Neural cell (in vitro differentiated cells): ENCODE measurements at regions not wholly inside any gene's neighbourhood (a gene's known extent, or its start where the extent isn't known, plus 50 kb on each side); places are given as distances from the start of the nearest gene placed in this dataset.

Experiments used
- MXI1 ChIP-seq: fragments of 450-650 bp; conservative IDR thresholded peaks from 2 replicates; pipeline ENCODE4 v1.6.1; 2014; ENCODE audit warnings: antibody characterized with exemption, mild to moderate bottlenecking; ENCODE audit not compliant: poor library complexity, severe bottlenecking
- POLR2AphosphoS5 ChIP-seq: IDR thresholded peaks from 2 replicates; pipeline ENCODE4 v1.6.1; 2012
- TF ChIP-seq, protein P1 (sequence below): fragments of 450-650 bp; IDR thresholded peaks from 2 replicates; pipeline ENCODE4 v1.5.1; 2014; ENCODE audit warnings: antibody characterized with exemption, mild to moderate bottlenecking, moderate library complexity; ENCODE audit not compliant: poor library complexity, severe bottlenecking
- TF ChIP-seq, protein P2 (sequence below): IDR thresholded peaks from 2 replicates; pipeline ENCODE4 v1.6.1; 2012; ENCODE audit warnings: borderline replicate concordance

DNA sequence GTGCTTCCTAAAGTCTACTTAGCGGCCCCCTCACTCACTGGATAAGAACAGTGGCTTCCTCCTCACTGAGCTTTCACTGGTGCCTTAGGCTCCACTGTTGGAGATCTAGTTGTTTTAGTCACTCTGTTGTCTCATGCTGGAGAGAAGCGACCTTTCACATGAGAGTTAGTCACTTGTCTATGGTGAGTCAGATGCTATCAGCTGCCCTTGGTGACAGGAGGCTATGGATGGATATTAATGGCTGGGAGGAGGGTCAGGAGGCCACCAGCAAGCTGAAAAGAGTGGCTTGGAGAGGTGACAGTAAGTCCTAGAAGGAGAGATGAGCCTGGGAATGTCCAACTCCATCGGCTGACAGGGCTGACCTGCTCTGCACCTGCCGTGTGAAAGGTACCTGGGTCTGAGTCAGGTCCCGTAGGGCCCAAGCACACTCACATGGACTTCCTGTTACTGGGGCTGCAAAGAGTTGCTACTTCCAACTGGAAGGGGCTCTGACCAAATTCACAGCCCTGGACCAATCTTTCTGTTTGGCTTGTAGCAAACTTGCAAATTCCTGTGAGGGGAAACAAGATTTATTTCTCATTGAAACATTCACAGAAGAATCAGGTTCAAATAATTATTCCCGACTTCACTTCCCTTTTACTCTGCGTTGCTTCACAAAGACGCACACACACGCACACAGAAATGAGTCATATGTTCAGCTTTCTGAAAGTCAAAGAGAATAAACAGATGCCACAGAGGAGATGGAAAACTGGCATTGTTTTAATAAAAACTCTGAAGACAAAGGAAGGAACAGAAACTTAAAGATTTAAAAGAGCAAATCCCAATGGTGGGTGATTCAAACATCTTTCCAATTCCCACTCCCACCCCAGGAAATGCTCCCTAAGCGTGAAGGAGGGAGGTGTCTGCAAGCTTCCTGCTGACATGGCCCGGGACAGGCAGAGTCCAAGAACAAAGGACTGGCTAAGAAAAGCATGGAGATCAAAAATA lies 203.5 kb upstream of the TWIST2 start:
- TF ChIP-seq, protein P1, sequence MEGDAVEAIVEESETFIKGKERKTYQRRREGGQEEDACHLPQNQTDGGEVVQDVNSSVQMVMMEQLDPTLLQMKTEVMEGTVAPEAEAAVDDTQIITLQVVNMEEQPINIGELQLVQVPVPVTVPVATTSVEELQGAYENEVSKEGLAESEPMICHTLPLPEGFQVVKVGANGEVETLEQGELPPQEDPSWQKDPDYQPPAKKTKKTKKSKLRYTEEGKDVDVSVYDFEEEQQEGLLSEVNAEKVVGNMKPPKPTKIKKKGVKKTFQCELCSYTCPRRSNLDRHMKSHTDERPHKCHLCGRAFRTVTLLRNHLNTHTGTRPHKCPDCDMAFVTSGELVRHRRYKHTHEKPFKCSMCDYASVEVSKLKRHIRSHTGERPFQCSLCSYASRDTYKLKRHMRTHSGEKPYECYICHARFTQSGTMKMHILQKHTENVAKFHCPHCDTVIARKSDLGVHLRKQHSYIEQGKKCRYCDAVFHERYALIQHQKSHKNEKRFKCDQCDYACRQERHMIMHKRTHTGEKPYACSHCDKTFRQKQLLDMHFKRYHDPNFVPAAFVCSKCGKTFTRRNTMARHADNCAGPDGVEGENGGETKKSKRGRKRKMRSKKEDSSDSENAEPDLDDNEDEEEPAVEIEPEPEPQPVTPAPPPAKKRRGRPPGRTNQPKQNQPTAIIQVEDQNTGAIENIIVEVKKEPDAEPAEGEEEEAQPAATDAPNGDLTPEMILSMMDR, result no peak
- TF ChIP-seq MXI1 (no peak), POLR2AphosphoS5 (no peak)
- TF ChIP-seq, protein P2, sequence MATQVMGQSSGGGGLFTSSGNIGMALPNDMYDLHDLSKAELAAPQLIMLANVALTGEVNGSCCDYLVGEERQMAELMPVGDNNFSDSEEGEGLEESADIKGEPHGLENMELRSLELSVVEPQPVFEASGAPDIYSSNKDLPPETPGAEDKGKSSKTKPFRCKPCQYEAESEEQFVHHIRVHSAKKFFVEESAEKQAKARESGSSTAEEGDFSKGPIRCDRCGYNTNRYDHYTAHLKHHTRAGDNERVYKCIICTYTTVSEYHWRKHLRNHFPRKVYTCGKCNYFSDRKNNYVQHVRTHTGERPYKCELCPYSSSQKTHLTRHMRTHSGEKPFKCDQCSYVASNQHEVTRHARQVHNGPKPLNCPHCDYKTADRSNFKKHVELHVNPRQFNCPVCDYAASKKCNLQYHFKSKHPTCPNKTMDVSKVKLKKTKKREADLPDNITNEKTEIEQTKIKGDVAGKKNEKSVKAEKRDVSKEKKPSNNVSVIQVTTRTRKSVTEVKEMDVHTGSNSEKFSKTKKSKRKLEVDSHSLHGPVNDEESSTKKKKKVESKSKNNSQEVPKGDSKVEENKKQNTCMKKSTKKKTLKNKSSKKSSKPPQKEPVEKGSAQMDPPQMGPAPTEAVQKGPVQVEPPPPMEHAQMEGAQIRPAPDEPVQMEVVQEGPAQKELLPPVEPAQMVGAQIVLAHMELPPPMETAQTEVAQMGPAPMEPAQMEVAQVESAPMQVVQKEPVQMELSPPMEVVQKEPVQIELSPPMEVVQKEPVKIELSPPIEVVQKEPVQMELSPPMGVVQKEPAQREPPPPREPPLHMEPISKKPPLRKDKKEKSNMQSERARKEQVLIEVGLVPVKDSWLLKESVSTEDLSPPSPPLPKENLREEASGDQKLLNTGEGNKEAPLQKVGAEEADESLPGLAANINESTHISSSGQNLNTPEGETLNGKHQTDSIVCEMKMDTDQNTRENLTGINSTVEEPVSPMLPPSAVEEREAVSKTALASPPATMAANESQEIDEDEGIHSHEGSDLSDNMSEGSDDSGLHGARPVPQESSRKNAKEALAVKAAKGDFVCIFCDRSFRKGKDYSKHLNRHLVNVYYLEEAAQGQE, result no peak
